GM19463 (cell line): ENCODE measurements at regions not wholly inside any gene's neighbourhood (a gene's known extent, or its start where the extent isn't known, plus 50 kb on each side); places are given as distances from the start of the nearest gene placed in this dataset.
"Not testable (repeated sequence)": the region's sequence is repeated elsewhere in the genome, so short reads cannot be mapped to it uniquely, and the experiment has no call there.

ENCODE experiments used
- ATAC-seq: cut with Tn5 transposase; IDR thresholded peaks from one replicate; pipeline ENCODE4 v1.9.1; 2021; ENCODE audit warnings: mild to moderate bottlenecking, moderate library complexity; ENCODE audit not compliant: unreplicated experiment

DNA sequence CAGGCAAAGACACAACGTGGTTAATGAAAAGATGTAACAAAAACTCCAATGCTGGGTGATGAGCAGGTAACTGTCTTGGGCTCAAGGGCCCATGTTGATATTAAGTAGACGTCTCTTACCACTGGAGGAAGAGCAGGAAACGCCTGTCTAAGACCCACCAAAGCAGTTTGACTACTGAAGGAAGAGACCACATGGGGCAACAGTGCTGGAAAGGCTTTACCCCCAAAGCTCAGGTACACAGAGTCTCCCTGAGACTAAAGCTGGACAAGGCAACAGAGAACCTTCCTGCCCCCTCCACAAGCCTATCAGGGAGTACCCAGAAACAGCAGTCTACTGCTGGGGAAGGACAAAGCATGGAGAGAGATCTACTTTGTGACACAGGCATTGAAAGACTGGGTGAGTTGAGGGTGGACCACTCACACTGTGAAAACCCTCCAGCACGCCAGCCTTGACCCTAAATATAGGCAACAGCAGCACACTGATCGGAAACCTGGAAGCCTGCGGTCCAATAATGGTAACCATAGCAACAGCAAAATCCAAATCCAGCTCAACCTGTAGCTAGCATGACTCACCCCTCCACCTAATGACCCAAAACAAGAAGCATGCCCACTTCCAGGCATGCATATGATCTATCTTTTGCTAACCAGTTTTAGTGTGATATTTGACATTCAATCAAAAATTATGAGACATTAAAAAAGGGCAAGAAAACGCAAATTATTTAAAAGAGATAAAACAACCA lies 270.5 kb upstream of the SDK2 start:
- no peak for ATAC-seq

GRCh38 chr17:73919033-73919432 lies 274.8 kb upstream of the SDK2 start:
- not testable (repeated sequence) for ATAC-seq

GRCh38 chr17:73921306-73921705 lies 277.1 kb upstream of the SDK2 start:
- ATAC-seq, result no peak

GRCh38 chr17:73924114-73924908 lies 279.2 kb upstream of the RPL38 start:
- ATAC-seq, result no peak

- no peak for ATAC-seq
These were observed 278.6 kb upstream of the RPL38 start for GRCh38 chr17:73924909-73925186.

DNA sequence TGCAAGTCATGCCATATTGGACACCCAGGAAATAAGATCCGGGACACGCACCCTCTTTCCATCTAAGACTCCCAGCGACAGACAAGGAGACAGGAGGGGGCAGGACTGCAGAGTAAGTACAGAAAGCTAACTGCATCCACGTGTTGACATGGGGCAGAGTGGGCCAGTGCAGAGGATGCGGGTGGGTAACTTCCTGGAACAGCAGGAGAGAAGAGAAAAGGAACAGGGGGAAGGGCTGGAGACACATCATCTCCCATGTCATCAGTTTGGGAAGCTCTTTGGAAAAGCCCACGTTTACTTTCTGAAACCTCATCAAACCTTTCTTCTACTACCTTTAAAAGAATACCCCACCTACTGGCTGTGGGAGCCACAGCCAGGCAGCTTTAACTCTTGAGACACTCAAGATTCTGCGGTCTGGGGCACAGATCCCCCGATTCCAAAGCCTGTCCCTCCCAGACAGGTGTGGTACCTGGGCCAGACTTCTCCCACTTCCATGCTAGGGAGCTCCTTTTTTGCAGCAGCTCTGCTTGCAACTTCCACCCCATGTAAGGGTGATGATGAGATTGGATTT lies 273.5 kb upstream of the RPL38 start:
- no peak for ATAC-seq

DNA sequence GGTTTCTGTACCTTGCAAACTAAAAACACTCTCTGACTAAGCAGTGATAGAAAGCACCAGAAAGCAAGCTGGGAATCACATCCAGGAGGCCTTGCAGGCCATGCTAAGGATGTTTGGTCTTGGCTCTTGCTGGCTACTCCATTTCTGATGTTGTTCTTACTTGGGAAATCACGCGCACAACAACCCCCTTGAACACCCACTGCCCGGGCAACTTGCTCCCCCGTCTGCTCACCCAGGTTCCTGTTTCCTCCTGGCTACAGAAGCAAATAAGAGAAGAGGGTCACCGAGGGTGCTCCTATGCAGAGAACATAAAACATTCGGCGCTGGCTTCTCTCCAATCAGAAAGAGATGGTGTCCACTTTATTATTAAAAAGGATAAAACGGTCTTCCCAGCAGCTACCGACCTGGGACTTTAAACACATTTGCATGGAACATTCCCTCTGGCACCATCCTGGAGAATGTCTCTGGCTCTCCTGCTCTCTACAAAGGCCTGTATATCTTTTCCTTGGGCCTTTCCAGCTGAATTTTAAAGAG lies 271.2 kb upstream of the RPL38 start:
- ATAC-seq, result no peak

- ATAC-seq, result no peak
These were observed 270.2 kb upstream of the RPL38 start for GRCh38 chr17:73933164-73933766.

DNA sequence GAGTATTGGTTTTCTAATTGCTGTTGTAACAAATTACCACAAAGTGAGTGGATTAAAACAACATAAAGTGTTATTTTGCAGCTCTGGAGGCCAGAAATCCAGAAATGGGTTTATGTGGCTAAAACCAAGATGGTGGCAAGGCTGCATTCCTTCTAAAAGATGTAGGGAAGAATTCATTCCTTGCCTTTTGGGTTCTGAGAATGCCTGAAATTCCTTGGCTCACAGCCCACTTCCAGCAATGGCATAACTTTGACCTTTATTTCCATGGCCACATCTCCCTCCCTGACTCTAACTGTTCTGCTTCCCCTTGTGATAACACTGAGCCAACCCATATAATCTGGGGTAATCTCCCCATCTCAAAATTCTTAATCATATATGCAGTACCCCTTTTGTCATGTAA lies 269.6 kb upstream of the RPL38 start:
- ATAC-seq, result no peak

DNA sequence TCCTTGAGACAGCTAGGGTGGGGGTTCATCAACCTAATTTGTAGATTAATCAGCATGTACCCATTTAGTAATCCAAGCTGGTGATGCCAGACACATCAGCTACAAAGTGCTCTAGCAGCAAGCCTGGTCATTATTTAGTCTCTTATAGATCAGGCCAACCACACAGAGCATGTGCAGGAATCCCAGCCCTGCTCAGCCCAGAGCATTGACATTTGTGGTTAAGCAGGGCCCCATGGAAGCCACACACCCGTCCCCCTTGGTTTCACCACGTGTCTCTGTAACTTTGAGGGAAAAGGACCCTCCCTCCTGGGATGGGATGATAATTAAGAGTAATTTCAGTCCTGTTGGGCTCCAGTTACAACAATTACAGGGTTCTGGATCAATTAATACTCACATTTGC lies 268.8 kb upstream of the RPL38 start:
- ATAC-seq, result no peak

DNA sequence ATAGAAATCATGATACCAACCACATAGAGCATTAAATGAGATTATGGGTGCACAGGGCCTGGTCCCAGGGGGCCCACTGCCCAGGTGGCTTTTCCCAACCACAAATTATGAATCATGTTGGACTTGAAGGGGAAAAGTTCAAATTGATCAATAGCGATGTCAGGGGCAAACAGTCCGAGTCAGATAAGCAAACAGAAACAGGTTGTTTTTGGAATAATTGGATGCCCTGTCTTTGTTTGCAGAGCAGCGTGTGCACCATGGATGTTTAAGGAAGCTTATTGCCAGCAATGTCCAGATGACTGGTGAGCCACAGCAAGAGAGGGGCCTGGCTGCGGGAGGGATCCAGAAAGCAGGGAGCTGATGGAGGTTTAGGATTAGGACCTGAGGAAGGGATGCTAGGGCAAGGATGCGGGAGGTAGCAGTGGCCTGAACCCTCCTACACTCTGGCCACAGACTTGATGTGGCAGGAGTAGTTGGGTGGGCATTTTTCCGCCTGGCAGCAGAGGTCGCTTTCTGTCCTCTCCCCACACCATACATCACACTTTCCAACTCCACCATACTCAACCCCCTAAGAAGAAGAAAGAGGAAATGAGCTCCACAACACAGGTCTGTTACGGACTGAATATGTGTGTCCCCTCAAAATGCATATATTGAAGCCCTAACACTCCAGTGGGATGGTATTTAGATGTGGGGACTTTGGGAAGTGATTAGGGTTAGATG lies 266.4 kb upstream of the RPL38 start:
- ATAC-seq, result no peak

- ATAC-seq, result no peak
These were observed 264.8 kb upstream of the RPL38 start for GRCh38 chr17:73938706-73939105.

- ATAC-seq, result no peak
These were observed 263.7 kb upstream of the RPL38 start for GRCh38 chr17:73939806-73940205.

- no peak for ATAC-seq
These were observed 263.0 kb upstream of the RPL38 start for GRCh38 chr17:73940511-73940910.

DNA sequence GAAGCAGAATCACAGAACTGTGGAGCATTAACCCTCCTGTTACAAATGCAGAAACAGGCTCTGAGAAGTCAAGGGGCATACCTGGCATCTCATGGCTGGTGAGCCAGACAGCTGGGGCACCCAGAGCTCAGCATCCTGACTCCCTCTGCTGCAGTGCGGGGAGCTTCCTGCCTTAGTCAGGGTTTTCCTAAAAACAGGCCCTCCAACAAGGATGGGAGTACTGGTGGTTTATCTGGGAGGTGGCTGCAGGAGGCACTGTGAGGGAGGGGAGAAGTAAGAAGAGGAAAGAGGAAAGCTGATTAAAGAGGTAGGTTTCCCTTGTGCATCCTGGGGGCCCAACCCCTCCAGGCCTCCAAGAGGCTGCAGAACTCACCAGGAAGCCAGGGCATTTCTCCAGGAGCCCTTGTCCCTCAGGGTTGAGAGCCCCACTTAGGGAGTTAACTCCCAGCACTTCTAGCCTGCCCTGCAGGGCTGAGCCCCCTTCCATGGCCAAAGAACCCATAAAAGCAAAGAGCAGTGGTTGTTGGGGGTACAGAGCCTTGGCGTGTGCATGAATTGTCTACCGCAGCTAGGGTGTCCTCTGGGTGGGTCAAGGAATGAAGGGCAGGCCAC lies 261.5 kb upstream of the RPL38 start:
- ATAC-seq, result no peak

- no peak for ATAC-seq
These were observed 260.6 kb upstream of the RPL38 start for GRCh38 chr17:73942703-73943415.

- ATAC-seq, result no peak
These were observed 259.9 kb upstream of the RPL38 start for GRCh38 chr17:73943416-73944110.

DNA sequence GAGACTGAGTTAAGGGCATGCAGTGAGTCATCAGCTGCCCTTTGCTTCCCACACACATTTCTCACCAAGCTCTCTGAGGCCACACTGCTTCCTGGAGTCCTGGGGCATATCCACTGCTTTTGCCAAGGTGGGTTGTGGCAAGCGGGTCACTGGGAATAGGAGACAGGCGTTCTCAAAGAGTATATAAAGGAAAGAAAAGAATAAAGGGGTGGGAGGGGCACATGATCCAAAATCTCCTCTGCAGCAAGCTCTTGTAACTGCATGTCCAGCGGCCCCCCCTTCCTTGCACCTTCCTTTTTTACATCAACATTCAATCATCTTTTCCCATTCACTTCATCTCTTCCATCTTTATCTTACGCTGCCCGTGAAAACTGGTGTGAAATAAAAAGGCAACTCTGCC lies 259.1 kb upstream of the RPL38 start:
- ATAC-seq, result no peak

DNA sequence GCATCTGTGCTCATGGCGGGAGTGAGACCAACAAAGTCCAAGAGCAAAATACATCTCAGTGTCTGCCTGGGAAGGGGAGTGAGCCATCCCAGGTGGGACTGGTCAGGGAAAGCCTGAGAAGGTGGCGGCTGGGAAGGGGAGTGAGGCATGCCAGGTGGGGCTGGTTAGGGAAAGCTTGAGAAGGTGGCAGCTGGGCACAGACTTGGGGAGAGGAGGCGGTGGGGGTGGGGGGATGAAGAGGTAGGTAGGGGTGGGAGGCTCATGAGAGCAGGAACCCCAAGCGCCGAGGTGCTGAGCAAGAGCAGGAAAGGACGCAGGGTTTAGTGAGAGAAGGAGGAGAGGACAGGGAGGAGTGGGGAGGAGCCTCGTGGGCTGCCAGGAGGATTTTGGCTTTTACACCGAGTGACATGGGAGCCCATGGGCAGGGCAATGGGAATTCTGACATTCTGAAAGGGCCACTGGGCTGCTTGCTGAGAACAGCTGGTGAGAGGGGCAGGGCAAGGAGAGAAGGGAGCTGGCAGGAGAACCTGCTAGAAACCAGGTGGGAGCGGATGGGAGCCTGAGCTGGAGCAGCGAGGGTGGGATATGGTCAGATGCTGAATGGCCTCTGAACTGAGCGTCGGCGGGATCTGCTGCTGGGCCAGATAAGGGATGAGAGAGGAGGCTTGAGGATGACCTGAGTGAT lies 256.1 kb upstream of the RPL38 start:
- ATAC-seq, result no peak
